ENCODE measurements at regions not wholly inside any gene's neighbourhood (a gene's known extent, or its start where the extent isn't known, plus 50 kb on each side); places are given as distances from the start of the nearest gene placed in this dataset.

- H3K9ac ChIP-seq (ENCODE audit: low read length), result no peak overlapping the region
- TF ChIP-seq EZH2 (IDR thresholded peaks at IDR 0.05; ENCODE audit: borderline replicate concordance, low read length), result no peak
- TF ChIP-seq, protein P1, sequence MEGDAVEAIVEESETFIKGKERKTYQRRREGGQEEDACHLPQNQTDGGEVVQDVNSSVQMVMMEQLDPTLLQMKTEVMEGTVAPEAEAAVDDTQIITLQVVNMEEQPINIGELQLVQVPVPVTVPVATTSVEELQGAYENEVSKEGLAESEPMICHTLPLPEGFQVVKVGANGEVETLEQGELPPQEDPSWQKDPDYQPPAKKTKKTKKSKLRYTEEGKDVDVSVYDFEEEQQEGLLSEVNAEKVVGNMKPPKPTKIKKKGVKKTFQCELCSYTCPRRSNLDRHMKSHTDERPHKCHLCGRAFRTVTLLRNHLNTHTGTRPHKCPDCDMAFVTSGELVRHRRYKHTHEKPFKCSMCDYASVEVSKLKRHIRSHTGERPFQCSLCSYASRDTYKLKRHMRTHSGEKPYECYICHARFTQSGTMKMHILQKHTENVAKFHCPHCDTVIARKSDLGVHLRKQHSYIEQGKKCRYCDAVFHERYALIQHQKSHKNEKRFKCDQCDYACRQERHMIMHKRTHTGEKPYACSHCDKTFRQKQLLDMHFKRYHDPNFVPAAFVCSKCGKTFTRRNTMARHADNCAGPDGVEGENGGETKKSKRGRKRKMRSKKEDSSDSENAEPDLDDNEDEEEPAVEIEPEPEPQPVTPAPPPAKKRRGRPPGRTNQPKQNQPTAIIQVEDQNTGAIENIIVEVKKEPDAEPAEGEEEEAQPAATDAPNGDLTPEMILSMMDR (IDR thresholded peaks at IDR 0.05; ENCODE audit: low read length), result no peak
- H3K9me3 ChIP-seq (ENCODE audit: low read length), result no peaks in the 10 kb centered on the region
- H3K4me2 ChIP-seq (ENCODE audit: low read length), result no peak overlapping the region
- no peaks in the 10 kb centered on the region for H3K9me2 ChIP-seq (ENCODE audit: low read depth, low read length)
- H3K27me3 ChIP-seq (ENCODE audit: insufficient read depth, low read length), result no peaks in the 10 kb centered on the region
- H3F3A ChIP-seq (ENCODE audit: insufficient read depth, low read length), result no peaks in the 10 kb centered on the region
- no peaks in the 10 kb centered on the region for H3K79me2 ChIP-seq (ENCODE audit: insufficient read depth, low read length)
- H2AFZ ChIP-seq (ENCODE audit: low read length), result no peak overlapping the region
- no peak overlapping the region for H3K4me3 ChIP-seq (ENCODE audit: low read depth, low read length, poor library complexity, severe bottlenecking)
- H4K20me1 ChIP-seq (ENCODE audit: insufficient read depth, low read length), result no peaks in the 10 kb centered on the region
- H3K27ac ChIP-seq (ENCODE audit: low read depth, low read length, poor library complexity, severe bottlenecking), result no peak overlapping the region
- no peaks in the 10 kb centered on the region for H3K4me1 ChIP-seq (ENCODE audit: insufficient read depth, low read length, severe bottlenecking)
- H3K36me3 ChIP-seq (ENCODE audit: insufficient read depth, low read length), result no peaks in the 10 kb centered on the region
These were observed 211.0 kb downstream of the EFNB2 start for GRCh38 chr13:106324444-106324843.

GRCh38 chr13:106322628-106323027, 212.8 kb downstream of the EFNB2 start:
- no peak overlapping the region for H2AFZ ChIP-seq (ENCODE audit: low read length)
- H3F3A ChIP-seq (ENCODE audit: insufficient read depth, low read length), result no peaks in the 10 kb centered on the region
- H3K9ac ChIP-seq (ENCODE audit: low read length), result no peak overlapping the region
- no peaks in the 10 kb centered on the region for H3K36me3 ChIP-seq (ENCODE audit: insufficient read depth, low read length)
- no peaks in the 10 kb centered on the region for H3K9me3 ChIP-seq (ENCODE audit: low read length)
- TF ChIP-seq, protein P1 (IDR thresholded peaks at IDR 0.05; ENCODE audit: low read length), result no peak
- TF ChIP-seq EZH2 (IDR thresholded peaks at IDR 0.05; ENCODE audit: borderline replicate concordance, low read length), result no peak
- no peaks in the 10 kb centered on the region for H3K4me1 ChIP-seq (ENCODE audit: insufficient read depth, low read length, severe bottlenecking)
- H3K9me2 ChIP-seq (ENCODE audit: low read depth, low read length), result no peaks in the 10 kb centered on the region
- no peak overlapping the region for H3K4me2 ChIP-seq (ENCODE audit: low read length)
- no peak overlapping the region for H3K4me3 ChIP-seq (ENCODE audit: low read depth, low read length, poor library complexity, severe bottlenecking)
- no peak overlapping the region for H3K27ac ChIP-seq (ENCODE audit: low read depth, low read length, poor library complexity, severe bottlenecking)
- no peaks in the 10 kb centered on the region for H3K79me2 ChIP-seq (ENCODE audit: insufficient read depth, low read length)
- no peaks in the 10 kb centered on the region for H4K20me1 ChIP-seq (ENCODE audit: insufficient read depth, low read length)
- no peaks in the 10 kb centered on the region for H3K27me3 ChIP-seq (ENCODE audit: insufficient read depth, low read length)

DNA sequence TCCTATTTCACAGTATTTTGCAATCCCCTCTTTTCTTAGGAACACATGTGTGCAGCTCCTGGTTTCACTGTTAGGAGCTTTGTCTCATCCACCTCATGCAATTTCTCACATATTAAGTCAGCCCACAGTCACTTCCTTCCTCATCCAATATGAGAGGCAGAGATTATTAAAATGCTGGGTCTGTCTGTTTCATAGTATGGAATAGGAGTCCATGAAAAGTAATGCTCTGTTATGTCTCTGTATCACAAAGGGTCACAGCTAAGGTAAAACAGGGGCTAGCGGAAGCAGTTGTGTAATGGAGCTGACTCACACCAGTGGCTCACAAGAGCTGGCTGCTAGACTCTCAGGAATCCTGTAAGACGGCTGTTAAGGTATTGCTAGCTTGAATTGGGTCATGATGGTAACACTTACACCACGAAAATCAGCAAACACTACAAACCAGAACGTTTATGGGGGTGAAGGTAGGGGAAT, 216.5 kb downstream of the EFNB2 start:
- H3K4me1 ChIP-seq (ENCODE audit: insufficient read depth, low read length, severe bottlenecking), result no peaks in the 10 kb centered on the region
- no peaks in the 10 kb centered on the region for H3K36me3 ChIP-seq (ENCODE audit: insufficient read depth, low read length)
- H3F3A ChIP-seq (ENCODE audit: insufficient read depth, low read length), result no peaks in the 10 kb centered on the region
- no peak for TF ChIP-seq EZH2 (IDR thresholded peaks at IDR 0.05; ENCODE audit: borderline replicate concordance, low read length)
- TF ChIP-seq, protein P1 (IDR thresholded peaks at IDR 0.05; ENCODE audit: low read length), result no peak
- no peaks in the 10 kb centered on the region for H3K9me2 ChIP-seq (ENCODE audit: low read depth, low read length)
- no peak overlapping the region for H3K9ac ChIP-seq (ENCODE audit: low read length)
- no peaks in the 10 kb centered on the region for H4K20me1 ChIP-seq (ENCODE audit: insufficient read depth, low read length)
- no peaks in the 10 kb centered on the region for H3K79me2 ChIP-seq (ENCODE audit: insufficient read depth, low read length)
- H3K27ac ChIP-seq (ENCODE audit: low read depth, low read length, poor library complexity, severe bottlenecking), result no peak overlapping the region
- no peak overlapping the region for H3K4me2 ChIP-seq (ENCODE audit: low read length)
- H3K27me3 ChIP-seq (ENCODE audit: insufficient read depth, low read length), result no peaks in the 10 kb centered on the region
- H2AFZ ChIP-seq (ENCODE audit: low read length), result no peak overlapping the region
- H3K4me3 ChIP-seq (ENCODE audit: low read depth, low read length, poor library complexity, severe bottlenecking), result no peak overlapping the region
- no peaks in the 10 kb centered on the region for H3K9me3 ChIP-seq (ENCODE audit: low read length)
